C1 segment of cervical spinal cord (tissue), 14 donors: ENCODE measurements at regions not wholly inside any gene's neighbourhood (a gene's known extent, or its start where the extent isn't known, plus 50 kb on each side); places are given as distances from the start of the nearest gene placed in this dataset.

Experiments used
- DNase-seq, 14 donors: peaks; one replicate each; lab custom pipeline; 2025; lab: John Stamatoyannopoulos, UW

GRCh38 chr3:88785841-88786240 lies 321.6 kb upstream of the EPHA3 start:
- no peak for DNase-seq

- no peak for DNase-seq
Measured at GRCh38 chr3:88795503-88795902, 311.9 kb upstream of the EPHA3 start.

GRCh38 chr3:88807491-88808105 lies 299.8 kb upstream of the EPHA3 start:
- no peak for DNase-seq

- DNase-seq = no peak
Measured at GRCh38 chr3:88809993-88810392, 297.4 kb upstream of the EPHA3 start.

- DNase-seq = no peak
Measured at GRCh38 chr3:88810455-88810854, 297.0 kb upstream of the EPHA3 start.

GRCh38 chr3:88811096-88811495 lies 296.3 kb upstream of the EPHA3 start:
- no peak for DNase-seq

GRCh38 chr3:88812576-88812975 lies 294.8 kb upstream of the EPHA3 start:
- DNase-seq = no peak

GRCh38 chr3:88816445-88816844 lies 291.0 kb upstream of the EPHA3 start:
- DNase-seq = no peak

- DNase-seq = no peak
Measured at GRCh38 chr3:88824666-88825564, 282.5 kb upstream of the EPHA3 start.

- DNase-seq = no peak
Measured at GRCh38 chr3:88828466-88828865, 279.0 kb upstream of the EPHA3 start.

- DNase-seq = no peak
Measured at GRCh38 chr3:88852606-88853005, 254.8 kb upstream of the EPHA3 start.

GRCh38 chr3:88863196-88863595 lies 244.2 kb upstream of the EPHA3 start:
- DNase-seq = no peak

GRCh38 chr3:88876724-88877123 lies 230.7 kb upstream of the EPHA3 start:
- DNase-seq = no peak

GRCh38 chr3:88879905-88880304 lies 227.5 kb upstream of the EPHA3 start:
- no peak for DNase-seq

GRCh38 chr3:88882121-88882520 lies 225.3 kb upstream of the EPHA3 start:
- no peak for DNase-seq

- DNase-seq = peak in 2 of 14 donors; percentile 2
Measured at GRCh38 chr3:88886624-88887023, 220.8 kb upstream of the EPHA3 start.

- no peak for DNase-seq
Measured at GRCh38 chr3:88896026-88896425, 211.4 kb upstream of the EPHA3 start.

- DNase-seq = peak in 10 of 14 donors; percentile 1 to 36 (median 14)
Measured at GRCh38 chr3:88912294-88912877, 195.0 kb upstream of the EPHA3 start.

- no peak for DNase-seq
Measured at GRCh38 chr3:88918841-88919240, 188.6 kb upstream of the EPHA3 start.

GRCh38 chr3:88921986-88922385 lies 185.4 kb upstream of the EPHA3 start:
- no peak for DNase-seq

- no peak for DNase-seq
Measured at GRCh38 chr3:88926221-88926620, 181.2 kb upstream of the EPHA3 start.

GRCh38 chr3:88930611-88931010 lies 176.8 kb upstream of the EPHA3 start:
- DNase-seq = no peak

- DNase-seq = no peak
Measured at GRCh38 chr3:88936831-88937230, 170.6 kb upstream of the EPHA3 start.
